ENCODE measurements at regions not wholly inside any gene's neighbourhood (a gene's known extent, or its start where the extent isn't known, plus 50 kb on each side); places are given as distances from the start of the nearest gene placed in this dataset.

DNA sequence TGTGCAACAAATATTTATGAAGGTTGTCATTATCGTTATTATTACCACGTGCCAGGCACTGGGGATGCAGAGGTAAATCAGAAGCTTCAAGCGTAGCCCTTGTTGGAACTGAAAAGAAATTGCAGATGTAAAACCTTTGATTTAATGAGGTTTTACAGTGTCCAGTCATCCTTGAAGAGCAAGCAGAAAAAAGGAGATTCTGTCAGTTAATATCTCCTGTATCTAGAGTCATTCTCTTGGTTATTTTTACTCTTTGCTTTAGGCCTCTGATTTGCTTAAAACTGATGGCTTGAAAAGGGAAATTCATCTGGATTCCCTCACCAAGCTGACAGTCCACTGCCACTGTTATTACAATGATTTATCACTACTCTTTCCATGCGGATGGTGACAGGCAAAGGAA is 179.3 kb downstream of the GALC start:
- TF ChIP-seq, protein P1, sequence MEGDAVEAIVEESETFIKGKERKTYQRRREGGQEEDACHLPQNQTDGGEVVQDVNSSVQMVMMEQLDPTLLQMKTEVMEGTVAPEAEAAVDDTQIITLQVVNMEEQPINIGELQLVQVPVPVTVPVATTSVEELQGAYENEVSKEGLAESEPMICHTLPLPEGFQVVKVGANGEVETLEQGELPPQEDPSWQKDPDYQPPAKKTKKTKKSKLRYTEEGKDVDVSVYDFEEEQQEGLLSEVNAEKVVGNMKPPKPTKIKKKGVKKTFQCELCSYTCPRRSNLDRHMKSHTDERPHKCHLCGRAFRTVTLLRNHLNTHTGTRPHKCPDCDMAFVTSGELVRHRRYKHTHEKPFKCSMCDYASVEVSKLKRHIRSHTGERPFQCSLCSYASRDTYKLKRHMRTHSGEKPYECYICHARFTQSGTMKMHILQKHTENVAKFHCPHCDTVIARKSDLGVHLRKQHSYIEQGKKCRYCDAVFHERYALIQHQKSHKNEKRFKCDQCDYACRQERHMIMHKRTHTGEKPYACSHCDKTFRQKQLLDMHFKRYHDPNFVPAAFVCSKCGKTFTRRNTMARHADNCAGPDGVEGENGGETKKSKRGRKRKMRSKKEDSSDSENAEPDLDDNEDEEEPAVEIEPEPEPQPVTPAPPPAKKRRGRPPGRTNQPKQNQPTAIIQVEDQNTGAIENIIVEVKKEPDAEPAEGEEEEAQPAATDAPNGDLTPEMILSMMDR (IDR thresholded peaks at IDR 0.05): no peak
- TF ChIP-seq POLR2A (IDR thresholded peaks at IDR 0.05): no peak
